ENCODE measurements at regions not wholly inside any gene's neighbourhood (a gene's known extent, or its start where the extent isn't known, plus 50 kb on each side); places are given as distances from the start of the nearest gene placed in this dataset.
"Not testable (repeated sequence)": the region's sequence is repeated elsewhere in the genome, so short reads cannot be mapped to it uniquely, and the experiment has no call there.

DNA sequence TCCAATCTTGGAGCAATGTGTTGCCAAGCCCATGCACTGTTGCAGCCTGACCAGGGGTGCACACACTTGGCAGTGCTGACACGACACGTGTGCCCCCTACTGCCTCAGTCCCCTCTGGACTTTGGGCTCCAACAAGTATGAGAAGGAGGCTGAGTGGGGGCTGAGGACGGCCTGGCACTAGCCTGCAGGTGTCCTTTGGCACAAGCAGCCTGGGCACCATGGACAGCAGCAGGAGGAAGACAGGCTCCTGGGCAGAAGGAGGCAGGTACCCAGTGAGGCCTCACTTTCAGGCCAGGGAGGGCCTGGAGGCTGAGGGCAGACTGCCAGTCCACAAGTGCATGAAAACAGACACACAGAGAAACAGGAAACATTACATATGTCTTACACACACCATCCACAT lies 1702.9 kb upstream of the B3GALT2 start:
- no peak for TF ChIP-seq CTCF (IDR thresholded peaks at IDR 0.05; ENCODE audit: insufficient read depth, low read depth, low read length, missing control alignments)

DNA sequence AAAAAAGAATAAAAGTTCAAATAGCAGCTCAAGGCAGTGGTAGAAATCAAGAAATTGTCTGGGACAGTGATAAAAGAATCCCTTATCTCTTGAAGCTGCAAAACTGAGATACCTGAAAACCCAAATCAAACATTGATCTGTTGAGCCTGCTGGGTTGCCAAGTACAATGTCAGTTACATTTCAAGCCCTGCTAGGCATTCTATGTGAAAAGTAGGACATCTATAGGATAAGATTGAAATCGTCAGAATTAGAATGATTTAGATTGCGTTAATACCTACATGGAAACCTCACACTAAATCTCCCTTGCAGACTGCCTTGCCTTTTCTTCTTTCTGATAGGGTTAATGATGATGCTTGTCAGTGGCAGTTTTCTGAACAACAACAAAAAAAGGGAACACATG lies 1684.4 kb upstream of the B3GALT2 start:
- DNase-seq (ENCODE audit: low read depth): peak; percentile 10
- TF ChIP-seq CTCF (IDR thresholded peaks at IDR 0.05; ENCODE audit: insufficient read depth, low read depth, low read length, missing control alignments): no peak
- H3K4me3 ChIP-seq (ENCODE audit: low read depth, low read length): no peak overlapping the region

More for the DNA sequence above, 1702.9 kb upstream of the B3GALT2 start:
- peak; percentile 9 for DNase-seq (ENCODE audit: low read depth)
- no peak overlapping the region for H3K4me3 ChIP-seq (ENCODE audit: low read depth, low read length)

DNA sequence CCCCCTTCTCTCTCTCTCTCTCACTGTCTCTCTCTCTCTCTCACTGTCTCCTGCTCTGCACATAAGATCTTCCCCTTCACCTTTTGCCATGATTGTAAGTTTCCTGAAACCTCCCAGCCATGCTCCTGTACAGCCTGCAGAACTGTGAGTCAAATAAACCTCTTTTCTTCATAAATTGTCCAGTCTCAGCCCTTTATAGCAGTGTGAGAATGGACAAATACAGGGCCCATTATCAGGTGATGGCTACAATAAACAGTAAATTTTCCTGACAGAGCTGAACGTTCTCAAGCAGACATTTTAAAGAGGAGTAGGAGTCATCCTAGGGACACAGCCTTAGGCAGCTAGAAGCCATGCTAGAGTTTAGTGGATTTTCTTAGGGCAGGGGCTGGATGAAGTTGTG lies 1679.7 kb upstream of the B3GALT2 start:
- no peak overlapping the region for H3K4me3 ChIP-seq (ENCODE audit: low read depth, low read length)
- no peak for TF ChIP-seq CTCF (IDR thresholded peaks at IDR 0.05; ENCODE audit: insufficient read depth, low read depth, low read length, missing control alignments)
- no peak for DNase-seq (ENCODE audit: low read depth)

- no peak overlapping the region for H3K4me3 ChIP-seq (ENCODE audit: low read depth, low read length)
- peak; percentile 2 for DNase-seq (ENCODE audit: low read depth)
- no peak for TF ChIP-seq CTCF (IDR thresholded peaks at IDR 0.05; ENCODE audit: insufficient read depth, low read depth, low read length, missing control alignments)
Measured at GRCh38 chr1:194865383-194865782, 1679.0 kb upstream of the B3GALT2 start.

- DNase-seq (ENCODE audit: low read depth): no peak
Measured at GRCh38 chr1:194862129-194862528, 1675.7 kb upstream of the B3GALT2 start.

DNA sequence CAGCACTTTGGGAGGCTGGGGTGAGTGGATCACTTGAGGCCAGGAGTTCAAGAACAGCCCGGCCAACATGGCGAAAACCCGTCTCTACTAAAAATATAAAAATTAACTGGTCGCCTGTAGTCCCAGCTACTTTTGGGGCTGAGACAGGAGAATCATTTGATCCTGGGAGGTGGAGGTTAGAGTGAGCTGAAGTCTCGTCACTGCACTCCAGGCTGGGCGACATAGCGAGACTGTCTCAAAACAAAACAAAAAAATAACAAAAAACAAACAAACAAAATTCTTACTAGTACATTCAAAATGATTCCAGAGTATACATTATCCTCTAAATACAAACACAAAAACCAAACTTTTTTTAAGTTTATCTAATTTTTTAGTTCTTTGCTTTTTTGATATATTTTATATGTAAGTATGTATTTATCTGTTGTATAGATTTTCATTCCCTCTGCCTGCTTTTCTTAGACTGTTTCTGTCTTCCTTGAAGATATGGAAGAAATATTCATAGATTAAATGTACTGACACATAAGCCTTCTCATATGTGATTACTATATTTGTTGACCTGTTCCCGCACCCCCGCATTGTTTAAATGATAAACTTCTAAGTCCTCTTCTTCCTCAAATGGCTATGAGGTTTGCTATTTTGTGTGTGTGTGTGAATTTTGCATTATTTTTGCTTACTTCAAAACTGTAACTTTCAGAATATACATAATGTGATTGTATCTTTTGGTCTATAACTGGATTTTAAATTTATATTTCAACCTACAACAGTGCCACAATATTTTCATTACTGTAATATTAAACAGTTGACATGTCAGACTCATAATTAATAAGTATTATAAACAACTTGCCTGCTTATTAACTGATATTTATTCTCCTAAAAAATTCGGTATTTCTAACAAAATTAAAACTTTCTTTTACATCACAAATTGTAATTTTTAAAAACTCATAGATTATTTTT lies 1674.1 kb upstream of the B3GALT2 start:
- no peak overlapping the region for H3K4me3 ChIP-seq (ENCODE audit: low read depth, low read length)
- no peak for TF ChIP-seq CTCF (IDR thresholded peaks at IDR 0.05; ENCODE audit: insufficient read depth, low read depth, low read length, missing control alignments)
- DNase-seq (ENCODE audit: low read depth): no peak

More at GRCh38 chr1:194862129-194862528, 1675.7 kb upstream of the B3GALT2 start:
- H3K4me3 ChIP-seq (ENCODE audit: low read depth, low read length): no peak overlapping the region
- no peak for TF ChIP-seq CTCF (IDR thresholded peaks at IDR 0.05; ENCODE audit: insufficient read depth, low read depth, low read length, missing control alignments)

DNA sequence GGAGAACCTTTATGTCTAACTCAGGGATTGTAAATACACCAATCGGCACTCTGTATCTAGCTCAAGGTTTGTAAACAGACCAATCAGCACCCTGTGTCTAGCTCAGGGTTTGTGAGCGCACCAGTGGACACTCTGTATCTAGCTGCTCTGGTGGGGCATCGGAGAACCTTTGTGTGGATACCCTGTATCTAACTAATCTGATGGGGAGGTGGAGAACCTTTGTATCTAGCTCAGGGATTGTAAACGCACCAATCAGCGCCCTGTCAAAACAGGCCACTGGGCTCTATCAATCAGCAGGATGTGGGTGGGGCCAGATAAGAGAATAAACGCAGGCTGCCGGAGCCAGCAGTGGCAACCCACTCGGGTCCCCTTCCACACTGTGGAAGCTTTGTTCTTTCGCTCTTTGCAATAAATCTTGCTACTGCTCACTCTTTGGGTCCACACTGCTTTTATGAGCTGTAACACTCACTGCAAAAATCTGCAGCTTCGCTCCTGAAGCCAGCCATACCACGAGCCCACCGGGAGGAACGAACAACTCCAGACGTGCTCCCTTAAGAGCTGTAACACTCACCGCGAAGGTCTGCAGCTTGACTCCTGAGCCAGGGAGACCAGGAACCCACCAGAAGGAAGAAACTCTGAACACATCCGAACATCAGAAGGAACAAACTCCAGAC lies 1673.2 kb upstream of the B3GALT2 start:
- not testable (repeated sequence) for DNase-seq (ENCODE audit: low read depth)

GRCh38 chr1:194858811-194859480 lies 1672.5 kb upstream of the B3GALT2 start:
- DNase-seq (ENCODE audit: low read depth); H3K4me3 ChIP-seq (ENCODE audit: low read depth, low read length): not testable (repeated sequence)

More for the DNA sequence above, 1673.2 kb upstream of the B3GALT2 start:
- H3K4me3 ChIP-seq (ENCODE audit: low read depth, low read length): not testable (repeated sequence)
